ENCODE measurements at regions not wholly inside any gene's neighbourhood (a gene's known extent, or its start where the extent isn't known, plus 50 kb on each side); places are given as distances from the start of the nearest gene placed in this dataset.

GRCh38 chr2:120439637-120440384 lies 93.9 kb downstream of the INHBB start:
- H3K36me3 ChIP-seq (replicated peaks in 1 of 2): no peaks in the 10 kb centered on the region
- intact Hi-C loops (cut with DNase I): loop anchor here in 1 of 2 donors (5.0 kb wide), 1 partner anchor 242 kb away; no protein-coding TSS in a partner anchor
- no peak for TF ChIP-seq POLR2A (IDR thresholded peaks at IDR 0.05)
- no peak for TF ChIP-seq CTCF (IDR thresholded peaks at IDR 0.05)
- peak in 1 of 7 donors; percentile 39 for DNase-seq
- no peaks in the 10 kb centered on the region for H3K27me3 ChIP-seq
- H3K9me3 ChIP-seq (replicated peaks in 1 of 3): no peaks in the 10 kb centered on the region
- 90 to 94% (median 92%) methylated on average over 18 to 19 of the region's 19 CpGs for WGBS, 4 donors
- H3K27ac ChIP-seq: no peak overlapping the region
- no peak overlapping the region for H3K4me3 ChIP-seq
- peaks cover 0 to 4% of the 10 kb centered on the region in 2 donors for H3K4me1 ChIP-seq (replicated peaks in 1 of 2)

- Histone ChIP-seq H3K27me3 (no peaks in the 10 kb centered on the region), H3K4me3 (no peak overlapping the region), H3K27ac (no peak overlapping the region), H3K4me1 (replicated peaks in 1 of 2) (peaks cover 0 to 4% of the 10 kb centered on the region in 2 donors), H3K9me3 (replicated peaks in 1 of 3) (no peaks in the 10 kb centered on the region), H3K36me3 (replicated peaks in 1 of 2) (no peaks in the 10 kb centered on the region)
- 91 to 96% (median 93%) methylated on average over 16 to 17 of the region's 17 CpGs for WGBS, 4 donors
- TF ChIP-seq POLR2A (IDR thresholded peaks at IDR 0.05) (no peak), CTCF (IDR thresholded peaks at IDR 0.05) (no peak)
- intact Hi-C loops (cut with DNase I): no loop called here
- no peak for DNase-seq
Observed at GRCh38 chr2:120440521-120441350, 94.8 kb downstream of the INHBB start.

- Histone ChIP-seq H3K36me3 (replicated peaks in 1 of 2) (no peaks in the 10 kb centered on the region), H3K27ac (no peak overlapping the region), H3K9me3 (replicated peaks in 1 of 3) (no peaks in the 10 kb centered on the region), H3K4me1 (replicated peaks in 1 of 2) (peaks cover 0 to 4% of the 10 kb centered on the region in 2 donors), H3K4me3 (no peak overlapping the region), H3K27me3 (no peaks in the 10 kb centered on the region)
- TF ChIP-seq CTCF (IDR thresholded peaks at IDR 0.05) (no peak), POLR2A (IDR thresholded peaks at IDR 0.05) (no peak)
- 77 to 82% (median 78%) methylated on average over 9 of the region's 9 CpGs for WGBS, 4 donors
- no peak for DNase-seq
- intact Hi-C loops (cut with DNase I): no loop called here
Observed at GRCh38 chr2:120441351-120441700, 95.4 kb downstream of the INHBB start.

- Histone ChIP-seq H3K4me3 (peak overlapping the region in 1 of 4 donors; percentile 33), H3K27ac (no peak overlapping the region), H3K36me3 (replicated peaks in 1 of 2) (no peaks in the 10 kb centered on the region), H3K4me1 (replicated peaks in 1 of 2) (peaks cover 0 to 4% of the 10 kb centered on the region in 2 donors), H3K27me3 (no peaks in the 10 kb centered on the region), H3K9me3 (replicated peaks in 1 of 3) (no peaks in the 10 kb centered on the region)
- TF ChIP-seq POLR2A (IDR thresholded peaks at IDR 0.05) (no peak), CTCF (IDR thresholded peaks at IDR 0.05) (no peak)
- DNase-seq: peak in 1 of 7 donors; percentile 17
- intact Hi-C loops (cut with DNase I): no loop called here
- 24 to 44% (median 33%) methylated on average over 9 to 41 of the region's 41 CpGs for WGBS, 4 donors
Observed at GRCh38 chr2:120441744-120442471, 96.0 kb downstream of the INHBB start.
